NCI-H1930 (cell line): ENCODE measurements at regions not wholly inside any gene's neighbourhood (a gene's known extent, or its start where the extent isn't known, plus 50 kb on each side); places are given as distances from the start of the nearest gene placed in this dataset.
"Not testable (repeated sequence)": the region's sequence is repeated elsewhere in the genome, so short reads cannot be mapped to it uniquely, and the experiment has no call there.

Experiments used
- DNase-seq, 2 experiments: peaks; one replicate each; lab custom pipeline; 2025; lab: John Stamatoyannopoulos, UW

GRCh38 chr9:75459311-75459710, 371.0 kb downstream of the OSTF1 start:
- DNase-seq, result not testable (repeated sequence)

- no peak for DNase-seq
Measured at GRCh38 chr9:75461183-75461582, 372.9 kb downstream of the OSTF1 start.

GRCh38 chr9:75462866-75463265, 374.6 kb downstream of the OSTF1 start:
- DNase-seq, result no peak

DNA sequence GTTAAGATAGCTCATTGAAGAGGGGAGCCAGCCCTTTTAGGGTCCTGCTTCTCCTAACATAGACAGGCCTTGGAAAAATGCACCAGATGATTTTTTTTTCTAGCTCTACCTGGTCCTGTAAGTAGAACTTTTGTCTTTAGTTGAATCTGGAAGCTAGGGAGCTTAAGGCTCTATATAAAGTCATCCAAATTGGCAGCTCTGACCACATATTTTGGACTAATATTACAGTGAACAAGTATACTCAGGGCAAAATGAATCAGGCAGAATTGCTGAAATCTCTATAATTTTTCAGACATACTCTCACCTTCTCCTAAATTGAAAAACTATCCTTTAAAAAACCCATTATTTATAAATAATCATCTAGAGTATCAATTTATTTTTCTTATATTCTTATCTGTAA, 375.6 kb downstream of the OSTF1 start:
- DNase-seq, result no peak

GRCh38 chr9:75464726-75465125, 376.4 kb downstream of the OSTF1 start:
- DNase-seq, result no peak

DNA sequence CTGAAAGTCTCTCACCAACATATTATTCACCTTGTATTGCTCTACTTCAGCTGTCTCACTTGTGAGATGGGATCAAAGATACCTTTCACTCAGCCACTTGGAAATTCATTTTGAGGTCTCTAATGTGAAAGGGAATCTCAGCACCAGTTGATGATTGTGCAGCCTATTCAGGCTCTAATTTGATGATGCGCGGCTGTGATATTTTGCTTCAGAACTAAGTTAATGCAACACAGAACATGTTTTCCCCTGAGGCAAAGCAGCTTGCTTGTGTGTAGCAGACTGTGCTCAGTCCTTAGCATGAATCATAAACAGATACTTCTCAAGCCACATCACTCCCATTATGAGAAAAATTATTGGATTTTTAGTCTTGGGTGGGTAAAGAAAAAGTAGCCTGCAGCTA, 378.8 kb downstream of the OSTF1 start:
- no peak for DNase-seq

GRCh38 chr9:75471549-75472114, 383.3 kb downstream of the OSTF1 start:
- DNase-seq, result no peak

DNA sequence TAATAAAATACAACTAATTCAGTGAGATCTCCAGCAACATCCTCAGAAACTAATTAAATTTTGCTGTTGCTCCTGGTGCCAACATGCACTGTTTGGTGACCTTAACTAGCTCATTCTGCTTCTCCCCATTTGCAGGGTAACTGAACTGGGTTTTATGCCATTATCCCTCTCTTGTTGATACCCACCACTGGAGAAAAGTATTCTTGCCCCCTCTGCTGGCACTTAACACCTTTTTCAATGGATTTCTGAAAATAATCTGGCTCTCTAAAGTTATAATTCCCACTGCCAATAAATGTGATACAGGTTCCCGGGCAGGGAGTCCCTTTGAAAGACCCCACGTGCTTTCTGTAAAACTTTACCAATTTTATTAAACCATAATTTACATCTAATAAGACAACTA, 394.3 kb downstream of the OSTF1 start:
- DNase-seq, result no peak

- no peak for DNase-seq
Measured at GRCh38 chr9:75483636-75484035, 395.3 kb downstream of the OSTF1 start.

GRCh38 chr9:75487856-75488718, 399.8 kb downstream of the OSTF1 start:
- DNase-seq, result no peak

DNA sequence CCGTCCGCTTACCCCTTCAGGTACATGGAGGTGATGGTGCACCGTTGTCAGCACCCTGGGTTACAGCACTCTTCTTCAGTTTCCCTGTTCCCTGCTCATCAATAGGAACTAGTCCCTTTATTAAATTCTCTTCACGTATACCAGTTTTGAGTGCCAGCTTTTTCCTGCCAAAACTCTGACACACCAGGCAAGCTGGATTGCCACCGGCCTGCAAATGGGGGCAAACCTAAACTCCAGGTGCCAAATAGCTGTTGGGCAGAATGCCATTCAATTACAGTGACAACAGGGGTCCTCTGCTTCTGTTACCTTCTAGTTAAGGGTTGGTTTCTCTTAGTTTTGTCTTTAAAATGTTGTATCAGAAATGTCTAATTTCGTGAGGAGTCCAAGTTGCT, 400.4 kb downstream of the OSTF1 start:
- no peak for DNase-seq

GRCh38 chr9:75490326-75490725, 400.1 kb upstream of the PCSK5 start:
- DNase-seq, result no peak

- DNase-seq, result no peak
Measured at GRCh38 chr9:75491533-75491932, 398.9 kb upstream of the PCSK5 start.

DNA sequence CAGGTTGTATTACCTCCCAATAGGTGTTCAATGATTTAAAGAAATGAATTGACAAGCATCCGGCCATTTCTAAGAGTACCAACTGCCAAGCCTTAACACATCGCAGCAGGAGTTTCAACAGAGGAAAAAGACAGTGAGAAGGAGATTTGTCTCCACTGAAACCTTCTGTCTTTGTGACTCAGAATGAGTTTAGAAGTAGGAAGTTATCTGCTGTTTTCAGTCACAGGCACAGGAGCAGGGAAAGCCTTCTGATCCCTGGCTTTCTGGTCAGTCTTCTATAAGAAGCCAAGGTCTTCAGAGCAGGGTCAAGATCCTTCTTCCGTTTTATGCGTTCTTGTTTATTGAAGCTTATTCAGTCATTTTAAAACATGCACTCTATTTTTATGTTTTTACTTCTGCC, 390.7 kb upstream of the PCSK5 start:
- DNase-seq, result no peak

DNA sequence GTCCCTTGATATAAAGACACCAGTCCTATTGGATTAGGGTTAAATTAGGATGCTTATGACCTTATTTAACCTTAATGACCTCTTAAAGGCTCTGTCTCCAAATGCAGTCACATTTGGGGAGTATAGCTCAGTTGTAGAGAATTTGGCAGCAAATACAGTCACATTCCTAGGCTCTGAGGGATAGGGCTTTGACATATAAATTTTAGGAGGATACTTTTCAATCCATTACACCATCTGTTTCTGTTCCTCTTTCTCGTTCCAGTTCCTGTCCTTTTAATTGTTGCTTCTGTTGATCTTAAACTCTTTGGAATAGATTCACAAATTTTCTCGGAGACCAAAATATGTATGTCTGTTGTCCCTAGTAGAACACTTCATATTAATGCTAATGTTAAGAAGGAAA, 390.0 kb upstream of the PCSK5 start:
- DNase-seq, result no peak

- not testable (repeated sequence) for DNase-seq
Measured at GRCh38 chr9:75500940-75501339, 389.5 kb upstream of the PCSK5 start.

DNA sequence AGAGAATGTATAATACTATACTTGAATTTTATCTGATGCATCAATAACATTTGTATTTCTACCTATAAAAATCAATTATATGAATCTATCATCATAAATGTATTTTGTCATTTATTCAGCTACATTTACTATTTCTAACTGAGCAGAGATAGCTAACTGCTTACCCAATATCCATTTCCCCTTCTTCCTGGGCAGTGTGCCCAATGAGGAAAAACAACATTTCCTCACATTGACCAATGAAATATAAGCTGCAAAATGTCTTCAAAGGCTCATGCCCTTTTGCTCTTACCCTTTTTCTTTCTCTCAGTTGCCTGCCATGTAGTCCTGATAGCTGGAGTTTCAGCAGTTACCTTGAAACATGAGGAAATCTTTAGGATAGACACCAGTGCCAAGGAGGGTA, 385.8 kb upstream of the PCSK5 start:
- DNase-seq, result no peak

GRCh38 chr9:75505654-75506053, 384.8 kb upstream of the PCSK5 start:
- DNase-seq, result no peak

- DNase-seq, result no peak
Measured at GRCh38 chr9:75529463-75529862, 361.0 kb upstream of the PCSK5 start.

GRCh38 chr9:75531588-75531987, 358.9 kb upstream of the PCSK5 start:
- no peak for DNase-seq

GRCh38 chr9:75532233-75533050, 358.0 kb upstream of the PCSK5 start:
- DNase-seq, result no peak

- no peak for DNase-seq
Measured at GRCh38 chr9:75539523-75539922, 350.9 kb upstream of the PCSK5 start.

DNA sequence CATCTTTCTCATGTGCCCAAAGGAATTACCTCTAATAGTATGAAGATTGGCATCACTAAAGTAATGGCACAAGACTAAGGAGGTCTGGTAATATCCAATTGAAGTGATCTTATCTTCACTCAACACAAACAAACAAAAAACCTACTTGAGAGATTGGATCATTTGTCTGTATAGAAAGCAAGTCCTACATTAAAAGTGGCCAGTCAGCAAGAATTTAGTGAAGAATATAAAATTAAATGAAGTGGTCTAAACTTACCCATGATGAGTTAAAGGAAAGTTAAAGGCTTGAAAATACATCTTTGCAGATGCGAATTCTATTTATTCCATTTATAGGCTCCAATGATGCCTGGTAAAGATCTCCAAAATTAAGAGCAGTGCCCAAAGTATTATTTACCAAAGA, 350.3 kb upstream of the PCSK5 start:
- DNase-seq, result no peak
